WTC11 (cell line): ENCODE measurements at regions not wholly inside any gene's neighbourhood (a gene's known extent, or its start where the extent isn't known, plus 50 kb on each side); places are given as distances from the start of the nearest gene placed in this dataset.

Source experiments
- FOXP1 ChIP-seq: sonication (generic); formaldehyde crosslinking; IDR thresholded peaks from 2 replicates; pipeline ENCODE4 v1.8.0; 2022; ENCODE audit warnings: missing genetic modification reagents, mild to moderate bottlenecking, moderate library complexity, borderline replicate concordance
- SMAD3 ChIP-seq: sonication (generic); formaldehyde crosslinking; IDR thresholded peaks from 2 replicates; pipeline ENCODE4 v1.8.0; 2022; ENCODE audit warnings: missing genetic modification reagents, mild to moderate bottlenecking, borderline replicate concordance
- TCF7 ChIP-seq: sonication (generic); formaldehyde crosslinking; IDR thresholded peaks from 2 replicates; pipeline ENCODE4 v1.8.0; 2022; ENCODE audit warnings: mild to moderate bottlenecking, low read depth, missing genetic modification reagents, moderate library complexity
- ZSCAN18 ChIP-seq: fragments of 250-450 bp; sonication (Bioruptor Pico); IDR thresholded peaks from 2 replicates; pipeline ENCODE4 v2.1.2; 2022; ENCODE audit warnings: mild to moderate bottlenecking, moderate library complexity
- TF ChIP-seq, protein P1 (sequence below): sonication (generic); formaldehyde crosslinking; IDR thresholded peaks from 2 replicates; pipeline ENCODE4 v1.8.1; 2023; ENCODE audit warnings: mild to moderate bottlenecking, missing genetic modification reagents, moderate library complexity
- TF ChIP-seq, protein P2 (sequence below): fragments of 200-600 bp; IDR thresholded peaks from 2 replicates; pipeline ENCODE4 v1.8.0; 2022; ENCODE audit warnings: antibody characterized with exemption
- TF ChIP-seq, protein P3 (sequence below): sonication (generic); formaldehyde crosslinking; IDR thresholded peaks from 2 replicates; pipeline ENCODE4 v1.8.1; 2022; ENCODE audit warnings: low read depth, missing genetic modification reagents, borderline replicate concordance

GRCh38 chr12:76138656-76139055 lies 54.2 kb upstream of the NAP1L1 start:
- TF ChIP-seq, protein P1, sequence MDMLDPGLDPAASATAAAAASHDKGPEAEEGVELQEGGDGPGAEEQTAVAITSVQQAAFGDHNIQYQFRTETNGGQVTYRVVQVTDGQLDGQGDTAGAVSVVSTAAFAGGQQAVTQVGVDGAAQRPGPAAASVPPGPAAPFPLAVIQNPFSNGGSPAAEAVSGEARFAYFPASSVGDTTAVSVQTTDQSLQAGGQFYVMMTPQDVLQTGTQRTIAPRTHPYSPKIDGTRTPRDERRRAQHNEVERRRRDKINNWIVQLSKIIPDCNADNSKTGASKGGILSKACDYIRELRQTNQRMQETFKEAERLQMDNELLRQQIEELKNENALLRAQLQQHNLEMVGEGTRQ = no peak
- no peak for TF ChIP-seq FOXP1 (CRISPR knock-in tag)
- TF ChIP-seq, protein P2, sequence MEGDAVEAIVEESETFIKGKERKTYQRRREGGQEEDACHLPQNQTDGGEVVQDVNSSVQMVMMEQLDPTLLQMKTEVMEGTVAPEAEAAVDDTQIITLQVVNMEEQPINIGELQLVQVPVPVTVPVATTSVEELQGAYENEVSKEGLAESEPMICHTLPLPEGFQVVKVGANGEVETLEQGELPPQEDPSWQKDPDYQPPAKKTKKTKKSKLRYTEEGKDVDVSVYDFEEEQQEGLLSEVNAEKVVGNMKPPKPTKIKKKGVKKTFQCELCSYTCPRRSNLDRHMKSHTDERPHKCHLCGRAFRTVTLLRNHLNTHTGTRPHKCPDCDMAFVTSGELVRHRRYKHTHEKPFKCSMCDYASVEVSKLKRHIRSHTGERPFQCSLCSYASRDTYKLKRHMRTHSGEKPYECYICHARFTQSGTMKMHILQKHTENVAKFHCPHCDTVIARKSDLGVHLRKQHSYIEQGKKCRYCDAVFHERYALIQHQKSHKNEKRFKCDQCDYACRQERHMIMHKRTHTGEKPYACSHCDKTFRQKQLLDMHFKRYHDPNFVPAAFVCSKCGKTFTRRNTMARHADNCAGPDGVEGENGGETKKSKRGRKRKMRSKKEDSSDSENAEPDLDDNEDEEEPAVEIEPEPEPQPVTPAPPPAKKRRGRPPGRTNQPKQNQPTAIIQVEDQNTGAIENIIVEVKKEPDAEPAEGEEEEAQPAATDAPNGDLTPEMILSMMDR = no peak
- TF ChIP-seq, protein P3, sequence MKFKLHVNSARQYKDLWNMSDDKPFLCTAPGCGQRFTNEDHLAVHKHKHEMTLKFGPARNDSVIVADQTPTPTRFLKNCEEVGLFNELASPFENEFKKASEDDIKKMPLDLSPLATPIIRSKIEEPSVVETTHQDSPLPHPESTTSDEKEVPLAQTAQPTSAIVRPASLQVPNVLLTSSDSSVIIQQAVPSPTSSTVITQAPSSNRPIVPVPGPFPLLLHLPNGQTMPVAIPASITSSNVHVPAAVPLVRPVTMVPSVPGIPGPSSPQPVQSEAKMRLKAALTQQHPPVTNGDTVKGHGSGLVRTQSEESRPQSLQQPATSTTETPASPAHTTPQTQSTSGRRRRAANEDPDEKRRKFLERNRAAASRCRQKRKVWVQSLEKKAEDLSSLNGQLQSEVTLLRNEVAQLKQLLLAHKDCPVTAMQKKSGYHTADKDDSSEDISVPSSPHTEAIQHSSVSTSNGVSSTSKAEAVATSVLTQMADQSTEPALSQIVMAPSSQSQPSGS = no peak
- TF ChIP-seq TCF7 (CRISPR knock-in tag) = no peak
- TF ChIP-seq ZSCAN18 (CRISPR knock-in tag) = no peak
- TF ChIP-seq SMAD3 (CRISPR knock-in tag) = no peak
